Superior temporal gyrus (tissue), 1 donor: ENCODE measurements at regions not wholly inside any gene's neighbourhood (a gene's known extent, or its start where the extent isn't known, plus 50 kb on each side); places are given as distances from the start of the nearest gene placed in this dataset.

Source experiments
- DNase-seq: peaks from one replicate; pipeline ENCODE4 v3.0.0-alpha.2; 2016; ENCODE audit errors: extremely low spot score

GRCh38 chr11:92658733-92659132 lies 310.7 kb upstream of the MTNR1B start:
- DNase-seq = no peak

- no peak for DNase-seq
Observed at GRCh38 chr11:92659793-92660192, 309.7 kb upstream of the MTNR1B start.

- no peak for DNase-seq
Observed at GRCh38 chr11:92662601-92663360, 306.7 kb upstream of the MTNR1B start.

GRCh38 chr11:92663539-92663938 lies 305.9 kb upstream of the MTNR1B start:
- peak; percentile 26 for DNase-seq

GRCh38 chr11:92667486-92668152 lies 301.8 kb upstream of the MTNR1B start:
- DNase-seq = no peak

GRCh38 chr11:92670308-92670890 lies 299.1 kb upstream of the MTNR1B start:
- DNase-seq = no peak

- DNase-seq = no peak
Observed at GRCh38 chr11:92671081-92671480, 298.4 kb upstream of the MTNR1B start.

- no peak for DNase-seq
Observed at GRCh38 chr11:92675303-92675702, 294.1 kb upstream of the MTNR1B start.

- no peak for DNase-seq
Observed at GRCh38 chr11:92675810-92676209, 293.6 kb upstream of the MTNR1B start.

- DNase-seq = no peak
Observed at GRCh38 chr11:92678008-92678611, 291.3 kb upstream of the MTNR1B start.

- no peak for DNase-seq
Observed at GRCh38 chr11:92681586-92681985, 287.9 kb upstream of the MTNR1B start.

GRCh38 chr11:92682136-92682535 lies 287.3 kb upstream of the MTNR1B start:
- DNase-seq = no peak

- no peak for DNase-seq
Observed at GRCh38 chr11:92682952-92683351, 286.5 kb upstream of the MTNR1B start.

GRCh38 chr11:92685049-92685448 lies 284.4 kb upstream of the MTNR1B start:
- no peak for DNase-seq

GRCh38 chr11:92687724-92688123 lies 281.7 kb upstream of the MTNR1B start:
- no peak for DNase-seq

- no peak for DNase-seq
Observed at GRCh38 chr11:92688416-92688815, 281.0 kb upstream of the MTNR1B start.

- DNase-seq = no peak
Observed at GRCh38 chr11:92692826-92693546, 276.5 kb upstream of the MTNR1B start.

GRCh38 chr11:92696076-92696475 lies 273.4 kb upstream of the MTNR1B start:
- no peak for DNase-seq

- DNase-seq = peak; percentile 46
Observed at GRCh38 chr11:92697461-92698312, 271.8 kb upstream of the MTNR1B start.

GRCh38 chr11:92698742-92699141 lies 270.7 kb upstream of the MTNR1B start:
- no peak for DNase-seq
